ENCODE measurements at regions not wholly inside any gene's neighbourhood (a gene's known extent, or its start where the extent isn't known, plus 50 kb on each side); places are given as distances from the start of the nearest gene placed in this dataset.

DNA sequence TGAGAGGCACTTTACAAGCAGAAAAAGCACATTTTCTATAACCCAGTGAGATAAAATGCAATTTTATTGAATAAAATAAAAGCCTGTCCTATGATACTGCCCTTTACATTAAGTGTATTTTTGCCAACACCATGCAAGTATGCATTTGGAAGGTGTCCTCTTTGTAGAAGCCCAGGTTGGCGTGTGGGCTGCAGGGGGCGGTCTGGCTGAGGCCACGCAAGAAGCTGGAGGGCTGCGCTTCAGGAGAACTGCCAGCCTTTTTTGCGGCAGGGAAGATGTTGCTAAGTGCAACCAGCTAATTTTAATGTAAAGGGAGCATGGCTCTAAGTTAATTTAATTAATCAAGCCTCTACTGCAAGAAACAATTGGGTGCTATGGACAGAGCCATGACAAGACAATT, 562.8 kb upstream of the SALL3 start:
- no peaks in the 10 kb centered on the region for H3K4me1 Mint-ChIP-seq (ENCODE audit: insufficient read depth, unreplicated experiment)
- ChIA-PET POLR2A (no interaction called here), CTCF (no interaction called here)
- DNase-seq (ENCODE audit: unreplicated experiment), result no peak
- H3K4me3 Mint-ChIP-seq (ENCODE audit: unreplicated experiment), result no peak overlapping the region
- no peaks in the 10 kb centered on the region for H3K36me3 Mint-ChIP-seq (ENCODE audit: insufficient read depth, unreplicated experiment)
- intact Hi-C loops (cut with micrococcal nuclease), result no loop called here
- TF ChIP-seq, protein P1, sequence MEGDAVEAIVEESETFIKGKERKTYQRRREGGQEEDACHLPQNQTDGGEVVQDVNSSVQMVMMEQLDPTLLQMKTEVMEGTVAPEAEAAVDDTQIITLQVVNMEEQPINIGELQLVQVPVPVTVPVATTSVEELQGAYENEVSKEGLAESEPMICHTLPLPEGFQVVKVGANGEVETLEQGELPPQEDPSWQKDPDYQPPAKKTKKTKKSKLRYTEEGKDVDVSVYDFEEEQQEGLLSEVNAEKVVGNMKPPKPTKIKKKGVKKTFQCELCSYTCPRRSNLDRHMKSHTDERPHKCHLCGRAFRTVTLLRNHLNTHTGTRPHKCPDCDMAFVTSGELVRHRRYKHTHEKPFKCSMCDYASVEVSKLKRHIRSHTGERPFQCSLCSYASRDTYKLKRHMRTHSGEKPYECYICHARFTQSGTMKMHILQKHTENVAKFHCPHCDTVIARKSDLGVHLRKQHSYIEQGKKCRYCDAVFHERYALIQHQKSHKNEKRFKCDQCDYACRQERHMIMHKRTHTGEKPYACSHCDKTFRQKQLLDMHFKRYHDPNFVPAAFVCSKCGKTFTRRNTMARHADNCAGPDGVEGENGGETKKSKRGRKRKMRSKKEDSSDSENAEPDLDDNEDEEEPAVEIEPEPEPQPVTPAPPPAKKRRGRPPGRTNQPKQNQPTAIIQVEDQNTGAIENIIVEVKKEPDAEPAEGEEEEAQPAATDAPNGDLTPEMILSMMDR (IDR thresholded peaks at IDR 0.05; ENCODE audit: unreplicated experiment), result no peak
- H3K27me3 Mint-ChIP-seq (ENCODE audit: insufficient read depth, unreplicated experiment), result no peaks in the 10 kb centered on the region
- H3K27ac Mint-ChIP-seq (ENCODE audit: low read depth, unreplicated experiment), result no peak overlapping the region
- peaks cover 34% of the 10 kb centered on the region for H3K9me3 Mint-ChIP-seq (ENCODE audit: unreplicated experiment)
- BruUV-seq (replicated peaks), result no TSS peak

DNA sequence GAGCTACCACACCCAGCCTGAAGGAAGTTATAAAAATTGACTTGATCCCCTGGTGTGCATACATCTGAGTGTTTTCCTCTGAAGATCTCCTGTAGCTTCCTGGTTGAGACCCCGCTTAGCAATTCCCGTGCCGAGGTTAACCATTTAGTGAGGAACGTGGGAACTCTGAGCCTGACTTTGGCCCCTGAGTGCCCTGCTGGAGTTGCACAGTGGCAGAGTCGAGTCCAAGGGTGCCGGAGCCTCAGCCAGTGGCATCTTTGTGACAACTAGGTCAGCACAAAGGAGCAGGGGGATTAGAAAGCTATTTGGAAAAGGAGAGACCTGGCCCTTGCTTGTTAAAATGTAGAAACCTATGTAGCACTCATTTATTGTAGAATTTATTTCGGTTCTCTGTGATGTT, 561.2 kb upstream of the SALL3 start:
- no peaks in the 10 kb centered on the region for H3K36me3 Mint-ChIP-seq (ENCODE audit: insufficient read depth, unreplicated experiment)
- peaks cover 32% of the 10 kb centered on the region for H3K9me3 Mint-ChIP-seq (ENCODE audit: unreplicated experiment)
- TF ChIP-seq, protein P1 (IDR thresholded peaks at IDR 0.05; ENCODE audit: unreplicated experiment), result no peak
- no peak overlapping the region for H3K4me3 Mint-ChIP-seq (ENCODE audit: unreplicated experiment)
- no peak for DNase-seq (ENCODE audit: unreplicated experiment)
- ChIA-PET CTCF (interaction anchor here (0.5 to 0.8 kb wide), 2 partner anchors 42 to 926 kb away, joined by 3 read pairs; no protein-coding TSS in a partner anchor), POLR2A (no interaction called here)
- H3K27me3 Mint-ChIP-seq (ENCODE audit: insufficient read depth, unreplicated experiment), result no peaks in the 10 kb centered on the region
- no peaks in the 10 kb centered on the region for H3K4me1 Mint-ChIP-seq (ENCODE audit: insufficient read depth, unreplicated experiment)
- BruUV-seq (replicated peaks), result no TSS peak
- no peak overlapping the region for H3K27ac Mint-ChIP-seq (ENCODE audit: low read depth, unreplicated experiment)
- intact Hi-C loops (cut with micrococcal nuclease), result no loop called here

DNA sequence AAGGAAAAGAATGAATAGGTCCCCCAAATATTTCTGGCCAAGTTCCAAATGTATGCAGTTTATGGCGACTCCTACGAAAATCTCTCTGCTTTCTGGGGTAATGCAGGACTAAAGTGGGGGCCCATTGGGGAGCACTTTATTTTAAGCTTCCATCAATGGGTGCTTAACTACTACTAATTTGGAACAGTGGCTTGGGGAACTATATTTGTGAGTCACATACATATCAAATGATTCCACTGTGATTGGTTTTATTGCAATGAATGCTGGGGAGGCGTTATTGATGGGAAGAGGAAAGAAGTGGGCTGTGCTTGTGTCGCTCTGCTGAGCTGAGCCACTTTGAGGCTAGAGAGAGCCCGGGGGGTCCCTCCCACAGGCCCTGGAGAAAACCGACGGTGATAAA, 560.4 kb upstream of the SALL3 start:
- Mint-ChIP-seq H3K4me3 (ENCODE audit: unreplicated experiment) (no peak overlapping the region), H3K4me1 (ENCODE audit: insufficient read depth, unreplicated experiment) (no peaks in the 10 kb centered on the region), H3K27ac (ENCODE audit: low read depth, unreplicated experiment) (no peak overlapping the region), H3K36me3 (ENCODE audit: insufficient read depth, unreplicated experiment) (no peaks in the 10 kb centered on the region), H3K9me3 (ENCODE audit: unreplicated experiment) (peaks cover 24% of the 10 kb centered on the region), H3K27me3 (ENCODE audit: insufficient read depth, unreplicated experiment) (no peaks in the 10 kb centered on the region)
- no peak for DNase-seq (ENCODE audit: unreplicated experiment)
- ChIA-PET CTCF (no interaction called here), POLR2A (no interaction called here)
- TF ChIP-seq, protein P1 (IDR thresholded peaks at IDR 0.05; ENCODE audit: unreplicated experiment), result no peak
- no TSS peak for BruUV-seq (replicated peaks)
- intact Hi-C loops (cut with micrococcal nuclease), result no loop called here

DNA sequence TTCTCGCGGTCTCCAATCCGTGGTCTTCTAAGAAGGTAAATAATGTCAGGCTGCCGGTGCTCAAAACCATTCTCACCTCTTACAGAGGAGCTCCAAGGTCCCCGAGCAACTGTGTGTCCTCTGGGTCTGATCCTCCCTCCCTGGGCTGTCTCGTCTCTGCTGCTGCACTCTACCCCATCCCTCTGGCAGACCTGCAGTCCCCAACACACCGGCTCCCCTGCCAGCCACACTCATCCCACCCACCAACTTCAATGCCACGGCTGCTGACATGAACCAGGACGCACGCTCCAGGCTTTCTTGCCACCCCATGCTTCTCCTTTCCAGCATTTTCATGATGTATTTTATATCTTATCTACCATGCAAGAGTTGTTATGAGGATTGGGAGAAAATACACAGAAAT, 559.5 kb upstream of the SALL3 start:
- no TSS peak for BruUV-seq (replicated peaks)
- Mint-ChIP-seq H3K36me3 (ENCODE audit: insufficient read depth, unreplicated experiment) (no peaks in the 10 kb centered on the region), H3K4me1 (ENCODE audit: insufficient read depth, unreplicated experiment) (no peaks in the 10 kb centered on the region), H3K27me3 (ENCODE audit: insufficient read depth, unreplicated experiment) (no peaks in the 10 kb centered on the region), H3K9me3 (ENCODE audit: unreplicated experiment) (peaks cover 26% of the 10 kb centered on the region), H3K27ac (ENCODE audit: low read depth, unreplicated experiment) (no peak overlapping the region), H3K4me3 (ENCODE audit: unreplicated experiment) (no peak overlapping the region)
- TF ChIP-seq, protein P1 (IDR thresholded peaks at IDR 0.05; ENCODE audit: unreplicated experiment), result no peak
- CTCF ChIA-PET, result no interaction called here
- DNase-seq (ENCODE audit: unreplicated experiment), result no peak
- POLR2A ChIA-PET, result no interaction called here
- intact Hi-C loops (cut with micrococcal nuclease), result no loop called here

Data from MCF 10A (cell line).